Ovary (tissue), 7 donors: ENCODE measurements at regions not wholly inside any gene's neighbourhood (a gene's known extent, or its start where the extent isn't known, plus 50 kb on each side); places are given as distances from the start of the nearest gene placed in this dataset.

Source experiments
- DNase-seq, 5 donors: peaks; one replicate each; pipeline ENCODE4 v3.0.0-alpha.2; 2019 to 2020
- H3K27ac ChIP-seq, 2 donors: fragments of 200-600 bp; one replicate each; pipeline versions ENCODE4 v1.5.1 to v1.8.0; 2019 to 2022
- H3K27me3 ChIP-seq: fragments of 200-600 bp; one replicate; pipeline ENCODE4 v1.8.0; 2022
- H3K36me3 ChIP-seq: fragments of 200-600 bp; sonication (generic); one replicate; pipeline ENCODE4 v1.5.1; 2019
- H3K4me1 ChIP-seq: one replicate; pipeline ENCODE4 v1.8.1; 2013; ENCODE audit warnings: mild to moderate bottlenecking, moderate library complexity; ENCODE audit not compliant: insufficient read depth
- H3K4me3 ChIP-seq: fragments of 200-600 bp; sonication (generic); one replicate; pipeline ENCODE4 v1.5.1; 2017
- H3K9me3 ChIP-seq, 2 donors: fragments of 200-600 bp in 1 of 2; sonication (generic) in 1 of 2; one replicate each; pipeline versions ENCODE4 v1.5.1 to v1.8.1; 2013 to 2019; ENCODE audit warnings: mild to moderate bottlenecking in 1 of 2, moderate library complexity in 1 of 2
- EP300 ChIP-seq: sonication (generic); formaldehyde crosslinking; IDR thresholded peaks from one replicate; pipeline ENCODE4 v1.6.1; 2017; ENCODE audit warnings: antibody characterized with exemption
- POLR2A ChIP-seq: fragments of 450-650 bp; IDR thresholded peaks from one replicate; pipeline ENCODE4 v1.6.1; 2017; ENCODE audit warnings: antibody characterized with exemption, mild to moderate bottlenecking, moderate library complexity
- WGBS, 3 donors: extraction: QIAGEN DNeasy Blood & Tissue Kit in 1 of 3; methylation state at CpG; one replicate each; pipeline versions ENCODE4 v1.1.5 to v1.1.7; 2013 to 2017; 5-methylcytosine and 5-hydroxymethylcytosine counted together
- intact Hi-C, 4 donors: fragments of 100-400 bp; cut with DNase I; formaldehyde crosslinking; loops; one replicate each; pipeline versions ENCODE4 v1.11.0 to v1.15.1; 2022 to 2023
- TF ChIP-seq, protein P1 (sequence below), 3 donors: fragments of 450-650 bp in 2 of 3; fragments of 200-600 bp in 1 of 3; IDR thresholded peaks; one replicate each; pipeline versions ENCODE4 v1.5.1 to v1.8.0; 2016 to 2022; ENCODE audit warnings: antibody characterized with exemption in 3 of 3, mild to moderate bottlenecking in 1 of 3
- donor health status: DM: no; HTN: no; CAD: no; lungs with moderate emphysema.
- donor health status: DM: no; HTN: no; CAD: no.
- donor health status: Bipolar disorder and iron deficiency.
- donor health status: DM: no; HTN: no; CAD: no.
- donor health status: DM: yes; HTN: yes; CAD: no.

DNA sequence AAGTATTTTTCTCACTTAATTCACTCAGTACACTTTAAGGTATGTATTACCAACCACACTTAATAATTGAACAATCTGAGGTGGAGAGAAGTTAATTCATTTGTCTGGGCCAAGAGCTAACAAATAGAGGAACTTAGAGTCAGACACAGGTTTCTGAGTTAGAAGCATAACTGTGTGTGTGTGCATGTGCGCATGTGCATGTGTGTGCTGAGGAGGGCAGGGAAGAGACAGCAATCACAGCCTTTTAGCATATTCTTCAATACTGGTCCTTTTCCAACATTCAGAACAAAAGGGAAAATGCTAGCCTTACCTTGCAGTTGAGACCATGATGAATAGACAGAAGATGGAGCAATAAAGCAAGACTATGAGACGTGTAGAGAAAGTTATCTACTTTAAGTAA, 136.2 kb upstream of the ATP5MC3 start:
- intact Hi-C loops: no loop called here
- DNase-seq: no peak
- Histone ChIP-seq H3K27me3 (no peaks in the 10 kb centered on the region), H3K9me3 (no peaks in the 10 kb centered on the region), H3K36me3 (no peaks in the 10 kb centered on the region), H3K4me3 (no peak overlapping the region), H3K27ac (no peak overlapping the region), H3K4me1 (no peaks in the 10 kb centered on the region)
- WGBS, 3 donors: 69 to 80% (median 71%) methylated on average over 2 of the region's 2 CpGs
- no peak for TF ChIP-seq POLR2A
- TF ChIP-seq, protein P1, sequence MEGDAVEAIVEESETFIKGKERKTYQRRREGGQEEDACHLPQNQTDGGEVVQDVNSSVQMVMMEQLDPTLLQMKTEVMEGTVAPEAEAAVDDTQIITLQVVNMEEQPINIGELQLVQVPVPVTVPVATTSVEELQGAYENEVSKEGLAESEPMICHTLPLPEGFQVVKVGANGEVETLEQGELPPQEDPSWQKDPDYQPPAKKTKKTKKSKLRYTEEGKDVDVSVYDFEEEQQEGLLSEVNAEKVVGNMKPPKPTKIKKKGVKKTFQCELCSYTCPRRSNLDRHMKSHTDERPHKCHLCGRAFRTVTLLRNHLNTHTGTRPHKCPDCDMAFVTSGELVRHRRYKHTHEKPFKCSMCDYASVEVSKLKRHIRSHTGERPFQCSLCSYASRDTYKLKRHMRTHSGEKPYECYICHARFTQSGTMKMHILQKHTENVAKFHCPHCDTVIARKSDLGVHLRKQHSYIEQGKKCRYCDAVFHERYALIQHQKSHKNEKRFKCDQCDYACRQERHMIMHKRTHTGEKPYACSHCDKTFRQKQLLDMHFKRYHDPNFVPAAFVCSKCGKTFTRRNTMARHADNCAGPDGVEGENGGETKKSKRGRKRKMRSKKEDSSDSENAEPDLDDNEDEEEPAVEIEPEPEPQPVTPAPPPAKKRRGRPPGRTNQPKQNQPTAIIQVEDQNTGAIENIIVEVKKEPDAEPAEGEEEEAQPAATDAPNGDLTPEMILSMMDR (IDR thresholded peaks at IDR 0.05): no peak

DNA sequence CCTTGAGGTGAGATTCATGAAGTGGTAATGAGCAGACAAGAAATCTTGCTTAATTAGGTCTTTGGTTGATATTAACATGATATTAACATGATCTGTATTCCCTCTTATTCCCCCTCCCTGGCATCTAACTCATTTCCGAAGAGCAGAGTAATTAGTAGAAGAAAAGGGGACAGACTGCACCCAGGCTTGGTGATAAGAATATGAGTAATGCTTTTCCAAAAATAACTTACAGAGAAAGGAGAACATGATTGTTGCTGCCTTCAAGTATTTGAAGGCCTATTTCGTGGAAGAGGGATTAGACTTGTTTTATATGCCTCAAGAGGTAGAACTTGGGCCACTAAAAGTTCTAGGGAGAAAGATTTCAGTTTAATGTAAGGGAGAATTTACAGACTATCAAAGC, 130.6 kb upstream of the ATP5MC3 start:
- WGBS, 3 donors: 7 to 26% (median 14%) methylated on average over 2 of the region's 2 CpGs
- Histone ChIP-seq H3K36me3 (no peaks in the 10 kb centered on the region), H3K27ac (no peak overlapping the region), H3K4me3 (no peak overlapping the region), H3K4me1 (no peaks in the 10 kb centered on the region), H3K9me3 (no peaks in the 10 kb centered on the region), H3K27me3 (no peaks in the 10 kb centered on the region)
- DNase-seq: no peak
- TF ChIP-seq EP300 (no peak), POLR2A (no peak)
- TF ChIP-seq, protein P1 (IDR thresholded peaks at IDR 0.05): no peak
- intact Hi-C loops: no loop called here

DNA sequence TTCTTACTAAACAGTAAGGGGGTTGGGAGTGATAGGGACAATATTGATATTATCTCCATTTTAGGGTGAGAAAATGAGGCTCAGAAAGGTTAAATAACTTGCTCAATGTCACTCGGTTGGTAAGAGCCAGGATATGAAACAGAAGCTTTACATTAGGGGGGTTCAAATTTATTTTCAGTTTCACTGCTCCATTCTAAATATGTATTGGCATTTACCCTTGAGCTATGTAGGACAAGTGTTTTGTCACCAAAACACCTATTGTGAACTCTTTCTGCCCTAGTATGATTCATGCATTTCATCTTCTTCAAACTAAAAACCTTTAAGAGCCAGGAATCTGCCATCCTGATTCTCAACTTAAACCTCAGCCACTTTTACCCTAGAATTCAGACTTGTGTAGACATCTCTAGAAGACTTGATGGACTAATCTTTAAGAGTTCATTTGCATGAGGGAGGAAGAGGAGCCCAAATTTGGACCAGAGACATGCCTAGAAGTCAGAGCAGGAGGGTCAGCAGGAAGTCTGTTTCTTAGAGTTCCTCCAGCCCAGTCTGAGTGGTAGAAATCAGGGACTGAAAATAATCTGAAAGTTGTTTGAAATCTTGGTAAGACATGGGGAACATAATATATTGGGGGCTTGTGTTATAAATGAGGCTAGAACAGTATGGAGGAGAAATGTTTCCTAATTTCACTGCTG, 129.4 kb upstream of the ATP5MC3 start:
- intact Hi-C loops: no loop called here
- Histone ChIP-seq H3K9me3 (no peaks in the 10 kb centered on the region), H3K36me3 (no peaks in the 10 kb centered on the region), H3K4me1 (no peaks in the 10 kb centered on the region), H3K27ac (no peak overlapping the region), H3K27me3 (no peaks in the 10 kb centered on the region), H3K4me3 (no peak overlapping the region)
- 65 to 70% (median 69%) methylated on average over 1 of the region's 1 CpG for WGBS, 3 donors
- no peak for TF ChIP-seq EP300
- TF ChIP-seq, protein P1 (IDR thresholded peaks at IDR 0.05): no peak
- TF ChIP-seq POLR2A: no peak
- DNase-seq: no peak

DNA sequence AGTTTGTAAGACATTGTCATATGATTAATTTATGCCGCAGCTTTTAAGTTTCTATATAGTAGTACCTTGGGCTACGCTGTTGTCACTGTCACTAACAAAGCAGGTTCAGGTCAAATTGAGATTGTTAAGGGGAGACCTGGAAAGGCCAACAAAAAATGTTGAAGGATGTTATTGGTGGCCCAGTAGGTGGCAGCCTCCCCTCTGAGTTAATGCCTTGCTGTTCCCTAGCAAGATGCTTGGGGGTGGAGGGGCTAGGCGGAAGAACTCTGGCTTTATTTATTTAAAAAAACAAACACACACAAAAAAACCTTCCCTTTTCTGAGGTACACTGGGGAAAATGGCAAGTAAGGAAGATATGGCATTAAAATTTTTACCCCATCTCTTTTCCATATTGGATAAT, 128.3 kb upstream of the ATP5MC3 start:
- H3K4me3 ChIP-seq: no peak overlapping the region
- H3K27ac ChIP-seq: no peak overlapping the region
- no peaks in the 10 kb centered on the region for H3K4me1 ChIP-seq
- no peaks in the 10 kb centered on the region for H3K36me3 ChIP-seq
- no peak for DNase-seq
- H3K27me3 ChIP-seq: no peaks in the 10 kb centered on the region
- H3K9me3 ChIP-seq: no peaks in the 10 kb centered on the region
- WGBS, 3 donors: 42 to 52% (median 50%) methylated on average over 3 of the region's 3 CpGs
- intact Hi-C loops: no loop called here
- TF ChIP-seq, protein P1 (IDR thresholded peaks at IDR 0.05): no peak
- no peak for TF ChIP-seq EP300
- no peak for TF ChIP-seq POLR2A
